Osteoblast (primary cell): ENCODE measurements at regions not wholly inside any gene's neighbourhood (a gene's known extent, or its start where the extent isn't known, plus 50 kb on each side); places are given as distances from the start of the nearest gene placed in this dataset.

Experiments used
- DNase-seq: peaks from one replicate; pipeline ENCODE4 v3.0.0; 2011; ENCODE audit warnings: low spot score, mixed read lengths; ENCODE audit not compliant: insufficient read length; ENCODE audit errors: missing footprints
- H2AFZ ChIP-seq: 2 replicates; pipeline ENCODE4 v1.6.0; 2011; ENCODE audit warnings: mild to moderate bottlenecking, low read length
- H3K27ac ChIP-seq: 2 replicates; pipeline ENCODE4 v1.5.1; 2011; ENCODE audit warnings: mild to moderate bottlenecking, low read depth, low read length, moderate library complexity
- H3K27me3 ChIP-seq: 2 replicates; pipeline ENCODE4 v1.6.0; 2012; ENCODE audit warnings: mild to moderate bottlenecking, control low read depth, inconsistent platforms, low read length, moderate library complexity; ENCODE audit not compliant: insufficient read depth
- H3K36me3 ChIP-seq: 2 replicates; pipeline ENCODE4 v1.5.1; 2011; ENCODE audit warnings: mild to moderate bottlenecking, low read length, control low read depth, moderate library complexity; ENCODE audit not compliant: insufficient read depth
- H3K4me1 ChIP-seq: 2 replicates; pipeline ENCODE4 v1.5.1; 2011; ENCODE audit warnings: mild to moderate bottlenecking, low read length, control low read depth, moderate library complexity; ENCODE audit not compliant: insufficient read depth
- H3K4me2 ChIP-seq: 2 replicates; pipeline ENCODE4 v1.6.0; 2011; ENCODE audit warnings: mild to moderate bottlenecking, low read length; ENCODE audit not compliant: insufficient read depth
- H3K4me3 ChIP-seq: fragments of 200-600 bp; sonication (generic); 3 replicates; pipeline ENCODE4 v1.5.1; 2012; ENCODE audit warnings: mild to moderate bottlenecking, low read length, inconsistent platforms; ENCODE audit not compliant: insufficient read depth
- H3K79me2 ChIP-seq: 2 replicates; pipeline ENCODE4 v1.6.0; 2012; ENCODE audit warnings: mild to moderate bottlenecking, low read length, control low read depth, inconsistent platforms; ENCODE audit not compliant: insufficient read depth
- H3K9me3 ChIP-seq: 2 replicates; pipeline ENCODE4 v1.5.1; 2011; ENCODE audit warnings: low read depth, low read length, control low read depth
- H4K20me1 ChIP-seq: 2 replicates; pipeline ENCODE4 v1.6.0; 2012; ENCODE audit warnings: mild to moderate bottlenecking, low read length, control low read depth; ENCODE audit not compliant: insufficient read depth
- CTCF ChIP-seq: IDR thresholded peaks from 2 replicates; pipeline ENCODE4 v1.5.1; 2011; ENCODE audit warnings: mild to moderate bottlenecking, low read depth, low read length, moderate library complexity; ENCODE audit errors: extremely low read depth

- Histone ChIP-seq H3K4me1 (peaks cover 16% of the 10 kb centered on the region), H3K27ac (no peak overlapping the region), H3K4me3 (no peak overlapping the region), H3K4me2 (no peak overlapping the region), H3K27me3 (no peaks in the 10 kb centered on the region), H3K79me2 (no peaks in the 10 kb centered on the region), H2AFZ (no peak overlapping the region), H3K36me3 (no peaks in the 10 kb centered on the region), H3K9me3 (no peaks in the 10 kb centered on the region), H4K20me1 (no peaks in the 10 kb centered on the region)
- DNase-seq, result no peak
- no peak for TF ChIP-seq CTCF
These were observed 611.2 kb upstream of the CFAP20DC start for GRCh38 chr3:59660852-59661625.

- Histone ChIP-seq H3K36me3 (no peaks in the 10 kb centered on the region), H3K9me3 (no peaks in the 10 kb centered on the region), H3K4me1 (peaks cover 19% of the 10 kb centered on the region), H4K20me1 (no peaks in the 10 kb centered on the region), H3K79me2 (no peaks in the 10 kb centered on the region), H3K27me3 (no peaks in the 10 kb centered on the region), H2AFZ (no peak overlapping the region), H3K4me2 (no peak overlapping the region), H3K27ac (no peak overlapping the region), H3K4me3 (no peak overlapping the region)
- no peak for DNase-seq
- no peak for TF ChIP-seq CTCF
These were observed 610.6 kb upstream of the CFAP20DC start for GRCh38 chr3:59660376-59660775.

GRCh38 chr3:59659755-59660154 is 609.9 kb upstream of the CFAP20DC start:
- Histone ChIP-seq H3K27me3 (no peaks in the 10 kb centered on the region), H3K36me3 (no peaks in the 10 kb centered on the region), H2AFZ (no peak overlapping the region), H3K4me3 (no peak overlapping the region), H3K79me2 (no peaks in the 10 kb centered on the region), H4K20me1 (no peaks in the 10 kb centered on the region), H3K27ac (no peak overlapping the region), H3K4me1 (peaks cover 23% of the 10 kb centered on the region), H3K9me3 (no peaks in the 10 kb centered on the region), H3K4me2 (no peak overlapping the region)
- DNase-seq, result no peak
- no peak for TF ChIP-seq CTCF

- H3K36me3 ChIP-seq, result no peaks in the 10 kb centered on the region
- no peak overlapping the region for H3K27ac ChIP-seq
- no peaks in the 10 kb centered on the region for H3K9me3 ChIP-seq
- no peak for TF ChIP-seq CTCF
- no peak overlapping the region for H3K4me2 ChIP-seq
- no peak for DNase-seq
- H3K4me1 ChIP-seq, result peaks cover 24% of the 10 kb centered on the region
- no peaks in the 10 kb centered on the region for H3K79me2 ChIP-seq
- no peak overlapping the region for H2AFZ ChIP-seq
- no peak overlapping the region for H3K4me3 ChIP-seq
- no peaks in the 10 kb centered on the region for H4K20me1 ChIP-seq
- H3K27me3 ChIP-seq, result no peaks in the 10 kb centered on the region
These were observed 609.0 kb upstream of the CFAP20DC start for GRCh38 chr3:59658866-59659265.
